ENCODE measurements at regions not wholly inside any gene's neighbourhood (a gene's known extent, or its start where the extent isn't known, plus 50 kb on each side); places are given as distances from the start of the nearest gene placed in this dataset.
A peak's percentile ranks its signal among the peaks of the same experiment; 100 is the strongest.
"Not testable (repeated sequence)": the region's sequence is repeated elsewhere in the genome, so short reads cannot be mapped to it uniquely, and the experiment has no call there.

GRCh38 chr4:77282305-77282704, 125.3 kb downstream of the CCNG2 start:
- Mint-ChIP-seq H3K36me3 (ENCODE audit: low read depth) (no peaks in the 10 kb centered on the region), H3K4me3 (no peak overlapping the region), H3K9me3 (no peaks in the 10 kb centered on the region), H3K4me1 (ENCODE audit: low read depth) (no peaks in the 10 kb centered on the region), H3K27ac (no peak overlapping the region), H3K27me3 (peaks cover 10% of the 10 kb centered on the region)
- intact Hi-C loops (cut with micrococcal nuclease), result no loop called here
- TF ChIP-seq CTCF (IDR thresholded peaks at IDR 0.05), result no peak
- CTCF ChIA-PET, result no interaction called here
- no peak for DNase-seq
- POLR2A ChIA-PET, result no interaction called here
- ATAC-seq, result no peak

- peaks cover 10% of the 10 kb centered on the region for H3K27me3 Mint-ChIP-seq
- ATAC-seq (no peak), DNase-seq (no peak)
- ChIA-PET CTCF (no interaction called here), POLR2A (no interaction called here)
- no peak for TF ChIP-seq CTCF (IDR thresholded peaks at IDR 0.05)
- H3K9me3 Mint-ChIP-seq, result no peaks in the 10 kb centered on the region
- no peak overlapping the region for H3K27ac Mint-ChIP-seq
- H3K36me3 Mint-ChIP-seq (ENCODE audit: low read depth), result no peaks in the 10 kb centered on the region
- intact Hi-C loops (cut with micrococcal nuclease), result no loop called here
- H3K4me3 Mint-ChIP-seq, result no peak overlapping the region
- H3K4me1 Mint-ChIP-seq (ENCODE audit: low read depth), result no peaks in the 10 kb centered on the region
These were observed 127.0 kb downstream of the CCNG2 start for GRCh38 chr4:77284036-77284435.

GRCh38 chr4:77286906-77287305, 129.9 kb downstream of the CCNG2 start:
- intact Hi-C loops (cut with micrococcal nuclease), result no loop called here
- Mint-ChIP-seq H3K4me3 (no peak overlapping the region), H3K36me3 (ENCODE audit: low read depth) (no peaks in the 10 kb centered on the region), H3K27ac (no peak overlapping the region), H3K4me1 (ENCODE audit: low read depth) (no peaks in the 10 kb centered on the region), H3K9me3 (no peaks in the 10 kb centered on the region), H3K27me3 (peaks cover 9% of the 10 kb centered on the region)
- POLR2A ChIA-PET, result no interaction called here
- CTCF ChIA-PET, result interaction anchor here (0.7 kb wide), 1 partner anchor 11 kb away, joined by 3 read pairs; no protein-coding TSS in a partner anchor
- DNase-seq, result no peak
- TF ChIP-seq CTCF (IDR thresholded peaks at IDR 0.05), result no peak
- ATAC-seq, result no peak

GRCh38 chr4:77293426-77293825, 136.4 kb downstream of the CCNG2 start:
- no peak for TF ChIP-seq CTCF (IDR thresholded peaks at IDR 0.05)
- no peak for DNase-seq
- H3K4me1 Mint-ChIP-seq (ENCODE audit: low read depth), result no peaks in the 10 kb centered on the region
- ATAC-seq, result no peak
- intact Hi-C loops (cut with micrococcal nuclease), result no loop called here
- H3K36me3 Mint-ChIP-seq (ENCODE audit: low read depth), result no peaks in the 10 kb centered on the region
- ChIA-PET POLR2A (no interaction called here), CTCF (interaction anchor here (1.0 to 1.8 kb wide), 3 partner anchors 11 to 64 kb away, joined by 4 to 5 read pairs (median 4); no protein-coding TSS in a partner anchor)
- peaks cover 1% of the 10 kb centered on the region for H3K27me3 Mint-ChIP-seq
- no peak overlapping the region for H3K4me3 Mint-ChIP-seq
- H3K27ac Mint-ChIP-seq, result no peak overlapping the region
- peaks cover 4% of the 10 kb centered on the region for H3K9me3 Mint-ChIP-seq

- POLR2A ChIA-PET; ATAC-seq; H3K4me1 Mint-ChIP-seq (ENCODE audit: low read depth): not testable (repeated sequence)
These were observed 144.0 kb downstream of the CCNG2 start for GRCh38 chr4:77300996-77301395.

GRCh38 chr4:77305766-77306165, 148.8 kb downstream of the CCNG2 start:
- intact Hi-C loops (cut with micrococcal nuclease), result no loop called here
- CTCF ChIA-PET, result no interaction called here

More at GRCh38 chr4:77300996-77301395, 144.0 kb downstream of the CCNG2 start:
- H3K4me3 Mint-ChIP-seq; H3K36me3 Mint-ChIP-seq (ENCODE audit: low read depth); H3K27ac Mint-ChIP-seq; CTCF ChIA-PET; intact Hi-C loops (cut with micrococcal nuclease); H3K27me3 Mint-ChIP-seq; H3K9me3 Mint-ChIP-seq: not testable (repeated sequence)
- DNase-seq, result peak; percentile 7

More at GRCh38 chr4:77305766-77306165, 148.8 kb downstream of the CCNG2 start:
- H3K4me3 Mint-ChIP-seq, result no peak overlapping the region
- ATAC-seq (no peak), DNase-seq (no peak)
- TF ChIP-seq CTCF (IDR thresholded peaks at IDR 0.05), result no peak
- H3K36me3 Mint-ChIP-seq (ENCODE audit: low read depth), result no peaks in the 10 kb centered on the region
- POLR2A ChIA-PET, result no interaction called here
- peaks cover 4% of the 10 kb centered on the region for H3K4me1 Mint-ChIP-seq (ENCODE audit: low read depth)
- no peak overlapping the region for H3K27ac Mint-ChIP-seq
- no peaks in the 10 kb centered on the region for H3K27me3 Mint-ChIP-seq
- H3K9me3 Mint-ChIP-seq, result no peaks in the 10 kb centered on the region

Measured in activated CD8-positive, alpha-beta T cell treated with anti-CD3 and anti-CD28 coated beads for 36 hours (primary cell).